Esophagus muscularis mucosa (tissue), 4 donors: ENCODE measurements at regions not wholly inside any gene's neighbourhood (a gene's known extent, or its start where the extent isn't known, plus 50 kb on each side); places are given as distances from the start of the nearest gene placed in this dataset.

ENCODE experiments used
- DNase-seq: peaks from one replicate; pipeline ENCODE4 v3.0.0-alpha.2; 2017; ENCODE audit errors: extremely low spot score
- H3K27ac ChIP-seq, 4 donors: fragments of 200-600 bp; sonication (generic); replicated peaks in 1 of 4; 1 replicate in 3 of 4; 2 replicates in 1 of 4; pipeline ENCODE4 v1.5.1; 2016 to 2019; ENCODE audit warnings: mild to moderate bottlenecking in 1 of 4
- H3K27me3 ChIP-seq, 4 donors: fragments of 200-600 bp; sonication (generic); one replicate each; pipeline versions ENCODE4 v1.5.1 to v1.6.0; 2016 to 2019
- H3K36me3 ChIP-seq, 4 donors: fragments of 200-600 bp; sonication (generic); one replicate each; pipeline ENCODE4 v1.5.1; 2016 to 2019
- H3K4me1 ChIP-seq, 4 donors: fragments of 200-600 bp; sonication (generic); one replicate each; pipeline ENCODE4 v1.5.1; 2016 to 2019
- H3K4me3 ChIP-seq, 4 donors: fragments of 200-600 bp; sonication (generic); 1 replicate in 2 of 4; 2 replicates in 2 of 4; pipeline ENCODE4 v1.5.1; 2016 to 2019; ENCODE audit warnings: mild to moderate bottlenecking in 4 of 4, moderate library complexity in 1 of 4
- H3K9me3 ChIP-seq, 4 donors: fragments of 200-600 bp; sonication (generic); 1 replicate in 3 of 4; 2 replicates in 1 of 4; pipeline ENCODE4 v1.5.1; 2016 to 2019
- EP300 ChIP-seq: sonication (generic); formaldehyde crosslinking; IDR thresholded peaks from one replicate; pipeline ENCODE4 v1.6.1; 2017; ENCODE audit warnings: antibody characterized with exemption
- POLR2A ChIP-seq: fragments of 450-650 bp; IDR thresholded peaks from one replicate; pipeline ENCODE4 v1.6.1; 2017; ENCODE audit warnings: antibody characterized with exemption, moderate library complexity, mild to moderate bottlenecking, low read depth
- POLR2AphosphoS5 ChIP-seq, 2 donors: sonication (generic); formaldehyde crosslinking; IDR thresholded peaks; one replicate each; pipeline ENCODE4 v1.6.1; 2017; ENCODE audit warnings: antibody characterized with exemption in 2 of 2
- WGBS: methylation state at CpG from one replicate; pipeline ENCODE4 v1.1.5; 2018; 5-methylcytosine and 5-hydroxymethylcytosine counted together
- intact Hi-C: fragments of 100-400 bp; cut with DNase I; formaldehyde crosslinking; loops from one replicate; pipeline ENCODE4 v1.15.1; 2023
- TF ChIP-seq, protein P1 (sequence below), 3 experiments: fragments of 200-600 bp in 2 of 3; fragments of 450-650 bp in 1 of 3; sonication (generic) in 2 of 3; IDR thresholded peaks; one replicate each; pipeline ENCODE4 v1.5.1; 2017 to 2019; ENCODE audit warnings: antibody characterized with exemption in 3 of 3, mild to moderate bottlenecking in 2 of 3, moderate library complexity in 1 of 3

DNA sequence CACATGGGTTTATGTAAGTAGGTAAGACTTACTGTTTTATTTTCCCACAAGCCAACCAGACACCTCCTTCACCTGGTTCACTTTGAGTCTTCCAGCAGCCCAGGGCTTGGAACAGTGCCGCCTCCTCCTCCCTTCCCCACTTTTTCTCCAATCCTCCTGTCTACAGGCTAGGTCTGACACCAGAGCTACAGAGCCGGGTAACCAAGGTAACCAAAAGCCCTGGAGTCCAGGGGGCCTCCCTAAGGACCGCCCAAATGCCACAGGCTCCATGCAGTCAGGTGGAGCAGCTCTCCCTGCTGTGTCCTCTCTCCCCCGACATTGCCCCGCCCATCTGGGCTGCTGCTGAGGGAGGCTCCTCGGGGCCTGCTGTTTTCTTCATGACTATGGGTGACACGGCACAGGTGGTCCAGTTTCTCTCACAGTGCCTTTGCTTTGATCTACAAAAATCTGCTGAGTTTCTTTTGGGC lies 138.0 kb upstream of the EFNA5 start:
- Histone ChIP-seq H3K27ac (no peak overlapping the region), H3K36me3 (no peaks in the 10 kb centered on the region), H3K4me1 (no peaks in the 10 kb centered on the region), H3K9me3 (no peaks in the 10 kb centered on the region), H3K4me3 (no peak overlapping the region), H3K27me3 (no peaks in the 10 kb centered on the region)
- intact Hi-C loops, result no loop called here
- DNase-seq, result peak; percentile 90
- 60% methylated on average over 7 of the region's 7 CpGs for WGBS
- TF ChIP-seq, protein P1, sequence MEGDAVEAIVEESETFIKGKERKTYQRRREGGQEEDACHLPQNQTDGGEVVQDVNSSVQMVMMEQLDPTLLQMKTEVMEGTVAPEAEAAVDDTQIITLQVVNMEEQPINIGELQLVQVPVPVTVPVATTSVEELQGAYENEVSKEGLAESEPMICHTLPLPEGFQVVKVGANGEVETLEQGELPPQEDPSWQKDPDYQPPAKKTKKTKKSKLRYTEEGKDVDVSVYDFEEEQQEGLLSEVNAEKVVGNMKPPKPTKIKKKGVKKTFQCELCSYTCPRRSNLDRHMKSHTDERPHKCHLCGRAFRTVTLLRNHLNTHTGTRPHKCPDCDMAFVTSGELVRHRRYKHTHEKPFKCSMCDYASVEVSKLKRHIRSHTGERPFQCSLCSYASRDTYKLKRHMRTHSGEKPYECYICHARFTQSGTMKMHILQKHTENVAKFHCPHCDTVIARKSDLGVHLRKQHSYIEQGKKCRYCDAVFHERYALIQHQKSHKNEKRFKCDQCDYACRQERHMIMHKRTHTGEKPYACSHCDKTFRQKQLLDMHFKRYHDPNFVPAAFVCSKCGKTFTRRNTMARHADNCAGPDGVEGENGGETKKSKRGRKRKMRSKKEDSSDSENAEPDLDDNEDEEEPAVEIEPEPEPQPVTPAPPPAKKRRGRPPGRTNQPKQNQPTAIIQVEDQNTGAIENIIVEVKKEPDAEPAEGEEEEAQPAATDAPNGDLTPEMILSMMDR (IDR thresholded peaks at IDR 0.05), result no peak
- TF ChIP-seq EP300 (no peak), POLR2A (no peak), POLR2AphosphoS5 (IDR thresholded peaks at IDR 0.05) (no peak)

GRCh38 chr5:107807431-107807830 lies 136.7 kb upstream of the EFNA5 start:
- no peaks in the 10 kb centered on the region for H3K36me3 ChIP-seq
- whole genome bisulfite sequencing, result 73% methylated on average over 5 of the region's 5 CpGs
- no peaks in the 10 kb centered on the region for H3K9me3 ChIP-seq
- no peaks in the 10 kb centered on the region for H3K4me1 ChIP-seq
- intact Hi-C loops, result no loop called here
- no peak overlapping the region for H3K27ac ChIP-seq
- TF ChIP-seq POLR2AphosphoS5 (IDR thresholded peaks at IDR 0.05), result no peak
- TF ChIP-seq, protein P1 (IDR thresholded peaks at IDR 0.05), result no peak
- TF ChIP-seq EP300, result no peak
- no peak for TF ChIP-seq POLR2A
- no peaks in the 10 kb centered on the region for H3K27me3 ChIP-seq
- H3K4me3 ChIP-seq, result no peak overlapping the region
- DNase-seq, result no peak

GRCh38 chr5:107806705-107807104 lies 136.0 kb upstream of the EFNA5 start:
- WGBS, result 94% methylated on average over 1 of the region's 1 CpG
- Histone ChIP-seq H3K27ac (no peak overlapping the region), H3K4me1 (no peaks in the 10 kb centered on the region), H3K9me3 (no peaks in the 10 kb centered on the region), H3K27me3 (no peaks in the 10 kb centered on the region), H3K36me3 (no peaks in the 10 kb centered on the region), H3K4me3 (no peak overlapping the region)
- TF ChIP-seq POLR2A (no peak), EP300 (no peak), POLR2AphosphoS5 (IDR thresholded peaks at IDR 0.05) (no peak)
- TF ChIP-seq, protein P1 (IDR thresholded peaks at IDR 0.05), result no peak
- intact Hi-C loops, result no loop called here
- DNase-seq, result no peak

GRCh38 chr5:107806271-107806670 lies 135.5 kb upstream of the EFNA5 start:
- intact Hi-C loops, result no loop called here

GRCh38 chr5:107805824-107806223 lies 135.1 kb upstream of the EFNA5 start:
- TF ChIP-seq, protein P1 (IDR thresholded peaks at IDR 0.05), result no peak
- TF ChIP-seq POLR2A, result no peak
- no peak for TF ChIP-seq EP300
- no peak for TF ChIP-seq POLR2AphosphoS5 (IDR thresholded peaks at IDR 0.05)
- no peak overlapping the region for H3K27ac ChIP-seq
- 71% methylated on average over 3 of the region's 3 CpGs for WGBS
- no peaks in the 10 kb centered on the region for H3K27me3 ChIP-seq
- intact Hi-C loops, result no loop called here
- H3K4me1 ChIP-seq, result no peaks in the 10 kb centered on the region
- H3K4me3 ChIP-seq, result no peak overlapping the region
- no peaks in the 10 kb centered on the region for H3K36me3 ChIP-seq
- DNase-seq, result no peak
- no peaks in the 10 kb centered on the region for H3K9me3 ChIP-seq

More at GRCh38 chr5:107806271-107806670, 135.5 kb upstream of the EFNA5 start:
- DNase-seq, result no peak
- TF ChIP-seq EP300 (no peak), POLR2AphosphoS5 (IDR thresholded peaks at IDR 0.05) (no peak), POLR2A (no peak)
- TF ChIP-seq, protein P1 (IDR thresholded peaks at IDR 0.05), result no peak
- Histone ChIP-seq H3K4me1 (no peaks in the 10 kb centered on the region), H3K36me3 (no peaks in the 10 kb centered on the region), H3K27me3 (no peaks in the 10 kb centered on the region), H3K4me3 (no peak overlapping the region), H3K9me3 (no peaks in the 10 kb centered on the region), H3K27ac (no peak overlapping the region)
- 81% methylated on average over 5 of the region's 5 CpGs for WGBS
